Fibroblast of skin of left biceps (primary cell): ENCODE measurements at regions not wholly inside any gene's neighbourhood (a gene's known extent, or its start where the extent isn't known, plus 50 kb on each side); places are given as distances from the start of the nearest gene placed in this dataset.

Experiments
- DNase-seq, 2 experiments: peaks; one replicate each; pipeline ENCODE4 v3.0.0-alpha.2; 2013; ENCODE audit warnings: low read depth in 2 of 2

DNA sequence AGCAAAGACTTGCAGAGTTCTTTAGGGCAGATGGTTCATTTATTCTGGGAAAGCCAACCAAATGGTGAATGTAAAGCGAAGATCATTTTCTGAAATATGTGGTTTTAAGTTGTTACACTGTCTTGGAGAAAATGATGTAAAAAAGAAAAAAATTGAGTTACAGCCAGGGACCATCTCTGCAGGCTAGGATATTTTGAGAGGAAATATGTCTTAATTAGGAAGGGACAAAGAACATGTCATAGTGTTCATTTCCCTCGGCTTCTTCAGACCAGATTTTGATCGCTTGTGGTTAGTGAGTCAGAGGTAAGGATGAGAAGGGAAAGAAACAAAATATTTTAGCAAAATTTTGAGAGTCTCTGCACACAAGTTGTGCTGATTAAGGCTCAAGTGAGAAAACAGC is 59.0 kb upstream of the C1QTNF7 start:
- peak; percentile 88 to 91 for DNase-seq

DNA sequence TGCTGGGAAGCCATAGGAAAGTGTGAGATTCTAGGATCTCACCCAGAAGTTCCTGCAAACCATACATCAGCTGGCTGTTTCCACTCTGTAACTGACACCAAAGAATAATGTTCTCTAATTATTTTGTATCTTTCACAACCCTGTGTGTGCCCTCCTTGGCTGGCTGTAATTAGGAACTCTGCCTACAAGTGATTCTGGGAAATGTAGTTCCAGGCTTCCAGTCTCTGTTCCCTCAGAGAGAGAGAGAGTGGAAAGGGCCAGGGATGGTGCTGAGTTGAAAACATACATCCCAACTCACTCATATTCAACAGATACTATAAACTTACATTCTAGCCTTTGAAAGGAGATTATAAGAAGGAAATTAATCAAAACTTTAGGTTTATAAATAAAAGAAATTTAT is 57.5 kb upstream of the C1QTNF7 start:
- no peak for DNase-seq

DNA sequence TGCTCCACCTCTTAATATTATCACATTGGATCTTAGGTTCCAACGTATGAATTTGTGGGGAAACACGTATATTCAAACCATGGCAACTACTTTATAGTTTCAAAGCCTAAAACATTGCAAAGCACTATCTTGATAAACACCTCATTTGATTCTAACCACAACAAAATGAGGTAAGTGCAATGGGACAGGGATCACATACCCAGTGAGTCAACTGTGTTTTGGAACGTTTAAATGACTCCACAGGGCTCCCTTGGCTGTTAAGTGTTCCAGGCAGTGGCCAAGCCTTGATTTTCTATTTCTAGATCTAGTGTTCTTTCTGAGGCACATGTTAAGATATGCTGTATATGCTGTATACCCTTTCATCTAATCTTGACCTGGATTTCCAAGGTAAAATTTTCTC is 54.5 kb upstream of the C1QTNF7 start:
- no peak for DNase-seq

DNA sequence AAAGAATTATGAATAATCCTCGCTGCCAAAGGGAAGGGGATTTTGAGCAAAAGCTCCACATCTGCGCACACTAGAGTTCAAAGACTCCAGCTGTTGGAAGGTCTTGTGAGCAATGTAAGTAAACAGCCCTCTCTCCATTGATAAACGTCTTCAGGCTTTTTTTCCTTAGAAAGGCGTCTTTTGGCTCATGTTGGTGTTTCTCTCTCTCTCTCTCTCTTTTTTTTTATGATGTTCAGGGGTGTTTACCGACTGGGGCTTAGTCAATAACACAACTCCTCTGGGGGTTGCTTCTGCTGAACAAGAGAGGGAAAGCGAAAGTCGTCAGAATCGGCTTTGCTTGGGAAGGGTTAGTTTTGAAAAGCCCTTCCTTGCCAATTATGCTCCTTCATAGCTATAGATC is 53.2 kb upstream of the C1QTNF7 start:
- no peak for DNase-seq

DNA sequence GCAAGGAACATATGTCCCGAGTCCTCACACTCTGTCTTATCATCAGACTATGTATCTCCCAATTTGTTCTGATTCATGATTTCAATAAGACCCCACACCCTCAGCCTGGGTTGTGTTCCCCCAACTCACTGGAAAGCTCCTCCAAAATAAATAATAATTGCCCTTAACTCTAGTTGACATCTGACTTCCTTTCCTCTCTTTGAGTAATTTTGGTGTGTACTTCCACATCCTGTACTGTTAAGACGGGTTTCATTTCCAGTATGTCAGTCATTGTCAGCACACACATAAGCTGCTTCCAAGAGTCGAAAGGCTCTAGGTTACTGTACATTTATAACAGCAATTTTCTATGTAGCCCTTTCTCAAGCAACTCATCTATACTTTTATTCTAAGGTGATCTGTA is 52.2 kb upstream of the C1QTNF7 start:
- no peak for DNase-seq

DNA sequence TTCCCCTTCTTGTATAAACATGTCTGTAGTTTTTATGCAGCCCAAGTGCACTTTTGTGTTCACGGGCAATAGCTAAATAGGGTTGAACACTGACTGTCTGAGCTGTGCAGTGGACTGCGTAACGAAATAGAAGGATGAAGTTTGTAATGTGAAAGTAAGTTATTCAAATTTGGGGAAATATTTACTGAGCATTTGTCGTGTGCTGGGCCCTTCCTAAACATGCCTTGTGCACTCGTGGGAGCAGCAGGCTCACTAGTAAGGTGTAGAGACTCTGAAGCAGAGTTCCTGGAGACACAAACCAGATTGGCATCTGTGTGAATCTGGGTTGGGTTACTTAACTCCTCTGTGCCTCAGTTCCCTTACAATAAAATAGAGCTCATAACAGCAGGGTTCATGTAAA is 51.7 kb upstream of the C1QTNF7 start:
- DNase-seq: no peak

DNA sequence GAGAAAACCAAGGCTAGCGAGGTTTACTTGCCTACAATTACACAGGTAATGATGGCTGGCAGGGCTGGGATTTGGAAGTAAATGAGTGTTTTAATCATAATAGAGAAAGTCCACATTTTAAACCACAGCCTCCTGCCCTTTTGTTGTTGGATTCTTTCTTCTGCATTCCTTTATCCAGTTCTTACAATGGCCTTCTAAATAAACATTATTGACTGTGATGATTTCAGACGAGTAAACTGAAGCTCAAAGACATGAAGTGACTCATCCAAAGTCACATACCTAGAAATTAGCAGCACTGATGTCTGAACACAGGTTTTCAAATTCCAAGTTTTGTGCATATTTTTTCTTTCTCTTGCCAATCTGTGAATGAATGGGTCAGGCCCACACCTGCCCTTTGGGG is 51.2 kb upstream of the C1QTNF7 start:
- DNase-seq: no peak
